Glomerular endothelial cell (primary cell): ENCODE measurements at regions not wholly inside any gene's neighbourhood (a gene's known extent, or its start where the extent isn't known, plus 50 kb on each side); places are given as distances from the start of the nearest gene placed in this dataset.
"Not testable (repeated sequence)": the region's sequence is repeated elsewhere in the genome, so short reads cannot be mapped to it uniquely, and the experiment has no call there.

ENCODE experiments used
- DNase-seq: peaks from one replicate; pipeline ENCODE4 v3.0.0-alpha.2; 2011; ENCODE audit warnings: low read depth, low spot score; ENCODE audit errors: extremely low read depth

- DNase-seq = no peak
Observed at GRCh38 chr4:34920032-34920431, 1324.3 kb downstream of the ARAP2 start.

- no peak for DNase-seq
Observed at GRCh38 chr4:34921391-34921790, 1322.9 kb downstream of the ARAP2 start.

- DNase-seq = no peak
Observed at GRCh38 chr4:34922325-34922724, 1322.0 kb downstream of the ARAP2 start.

- DNase-seq = no peak
Observed at GRCh38 chr4:34932591-34932990, 1311.7 kb downstream of the ARAP2 start.

GRCh38 chr4:34935739-34936138, 1308.6 kb downstream of the ARAP2 start:
- DNase-seq = no peak

GRCh38 chr4:34939073-34939472, 1305.2 kb downstream of the ARAP2 start:
- no peak for DNase-seq

GRCh38 chr4:34943741-34944386, 1300.5 kb downstream of the ARAP2 start:
- DNase-seq = no peak

GRCh38 chr4:34950926-34951325, 1293.4 kb downstream of the ARAP2 start:
- DNase-seq = no peak

- no peak for DNase-seq
Observed at GRCh38 chr4:34953145-34953799, 1291.0 kb downstream of the ARAP2 start.

GRCh38 chr4:34964613-34965012, 1279.7 kb downstream of the ARAP2 start:
- DNase-seq = no peak

- no peak for DNase-seq
Observed at GRCh38 chr4:34972189-34972588, 1272.1 kb downstream of the ARAP2 start.

- DNase-seq = no peak
Observed at GRCh38 chr4:34973650-34974312, 1270.5 kb downstream of the ARAP2 start.

- no peak for DNase-seq
Observed at GRCh38 chr4:34974313-34974680, 1270.0 kb downstream of the ARAP2 start.

GRCh38 chr4:35021222-35021621, 1223.1 kb downstream of the ARAP2 start:
- DNase-seq = not testable (repeated sequence)

- DNase-seq = no peak
Observed at GRCh38 chr4:35025152-35025834, 1219.0 kb downstream of the ARAP2 start.

GRCh38 chr4:35038079-35038805, 1206.1 kb downstream of the ARAP2 start:
- DNase-seq = no peak

- no peak for DNase-seq
Observed at GRCh38 chr4:35038845-35039244, 1205.5 kb downstream of the ARAP2 start.

- DNase-seq = no peak
Observed at GRCh38 chr4:35052546-35052945, 1191.8 kb downstream of the ARAP2 start.

- DNase-seq = no peak
Observed at GRCh38 chr4:35063031-35063570, 1181.2 kb downstream of the ARAP2 start.

GRCh38 chr4:35066406-35066805, 1177.9 kb downstream of the ARAP2 start:
- no peak for DNase-seq

GRCh38 chr4:35080799-35081198, 1163.5 kb downstream of the ARAP2 start:
- DNase-seq = no peak
